ENCODE measurements at regions not wholly inside any gene's neighbourhood (a gene's known extent, or its start where the extent isn't known, plus 50 kb on each side); places are given as distances from the start of the nearest gene placed in this dataset.
A peak's percentile ranks its signal among the peaks of the same experiment; 100 is the strongest.
"Not testable (repeated sequence)": the region's sequence is repeated elsewhere in the genome, so short reads cannot be mapped to it uniquely, and the experiment has no call there.

DNA sequence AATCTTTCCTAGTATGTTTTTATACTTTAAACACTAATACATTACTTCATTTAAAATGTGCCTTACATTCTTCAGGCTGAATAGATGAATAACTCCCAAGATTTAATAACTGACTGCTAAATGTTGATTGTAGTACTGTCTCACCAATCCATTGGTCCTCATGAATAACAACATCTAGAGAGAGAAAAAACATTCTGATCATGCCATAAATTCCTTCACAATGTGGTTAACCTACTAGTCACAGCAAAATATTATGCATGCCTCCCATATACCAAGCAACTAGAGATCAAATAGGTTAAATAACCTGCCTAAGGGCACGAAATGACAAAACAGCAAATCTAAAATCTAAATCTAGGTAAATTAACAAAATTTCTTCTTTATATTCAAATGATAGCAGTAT lies 66.2 kb downstream of the SYT15 start:
- H3K4me1 ChIP-seq (ENCODE audit: insufficient read depth); H2AFZ ChIP-seq; H3K9me2 ChIP-seq (ENCODE audit: insufficient read depth); DNase-seq; H3K36me3 ChIP-seq (ENCODE audit: low read depth); H3F3A ChIP-seq (ENCODE audit: insufficient read depth); H3K27ac ChIP-seq; H3K9me3 ChIP-seq (ENCODE audit: low read depth); H3K79me2 ChIP-seq (ENCODE audit: insufficient read depth); H3K9ac ChIP-seq; in situ Hi-C loops (cut with MboI); H4K20me1 ChIP-seq (ENCODE audit: insufficient read depth); H3K4me3 ChIP-seq; H3K4me2 ChIP-seq (ENCODE audit: unreplicated experiment); H3K27me3 ChIP-seq (replicated peaks; ENCODE audit: insufficient read depth): not testable (repeated sequence)
- WGBS, 2 experiments (ENCODE audit: low coverage in 1 of 2, low lambda C conversion rate in 2 of 2, missing lambda C conversion rate in 2 of 2): 27 to 47% methylated on average over 1 of the region's 1 CpG

DNA sequence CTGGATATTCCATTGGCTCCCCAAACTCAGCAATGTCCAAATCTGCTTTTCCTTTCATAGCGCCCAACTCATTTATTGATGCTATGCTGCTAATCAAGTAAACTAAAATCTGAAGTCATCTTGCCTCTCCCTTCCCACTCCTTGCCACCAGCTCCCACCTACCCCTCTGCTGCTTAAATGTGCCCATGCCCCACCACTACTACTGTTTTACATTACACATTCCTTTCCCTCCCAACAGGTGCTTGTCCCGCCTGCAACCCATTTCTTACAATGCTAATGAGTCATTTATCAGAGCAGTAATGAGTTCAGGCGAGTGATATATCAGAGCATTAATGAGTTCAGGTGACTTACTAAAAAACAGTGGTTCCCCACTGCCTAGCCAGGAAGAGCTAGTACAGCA lies 67.2 kb downstream of the SYT15 start:
- H3K36me3 ChIP-seq (ENCODE audit: low read depth); H3K27me3 ChIP-seq (replicated peaks; ENCODE audit: insufficient read depth); H3K4me1 ChIP-seq (ENCODE audit: insufficient read depth); H3K9me2 ChIP-seq (ENCODE audit: insufficient read depth); H2AFZ ChIP-seq; H3F3A ChIP-seq (ENCODE audit: insufficient read depth); DNase-seq; H3K79me2 ChIP-seq (ENCODE audit: insufficient read depth); H3K4me2 ChIP-seq (ENCODE audit: unreplicated experiment); in situ Hi-C loops (cut with MboI); H3K27ac ChIP-seq; H3K4me3 ChIP-seq; H3K9me3 ChIP-seq (ENCODE audit: low read depth); H4K20me1 ChIP-seq (ENCODE audit: insufficient read depth); H3K9ac ChIP-seq: not testable (repeated sequence)
- 73 to 77% methylated on average over 3 of the region's 3 CpGs for WGBS, 2 experiments (ENCODE audit: low coverage in 1 of 2, low lambda C conversion rate in 2 of 2, missing lambda C conversion rate in 2 of 2)

DNA sequence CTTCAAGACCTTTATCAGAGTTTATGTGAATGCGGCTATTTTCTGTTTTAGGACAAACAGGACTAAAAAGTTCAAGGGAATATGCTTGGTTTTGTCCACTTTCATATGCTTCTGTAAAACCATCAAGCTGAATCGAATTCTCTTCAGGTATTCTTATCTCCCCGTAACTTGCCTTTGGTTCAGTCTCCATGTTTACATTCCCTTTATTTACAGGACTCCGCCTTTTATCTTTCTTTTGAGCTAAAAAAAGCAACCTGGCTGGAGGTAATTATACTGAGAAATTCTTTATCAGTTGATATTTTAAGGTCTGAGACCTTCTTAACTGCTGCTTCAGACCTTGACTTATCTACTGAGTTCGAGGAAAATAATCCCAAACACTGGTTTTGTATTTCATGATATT lies 72.0 kb downstream of the SYT15 start:
- H3K9me2 ChIP-seq (ENCODE audit: insufficient read depth); H4K20me1 ChIP-seq (ENCODE audit: insufficient read depth); H3F3A ChIP-seq (ENCODE audit: insufficient read depth); H3K4me1 ChIP-seq (ENCODE audit: insufficient read depth); H3K4me2 ChIP-seq (ENCODE audit: unreplicated experiment); H2AFZ ChIP-seq; DNase-seq; in situ Hi-C loops (cut with MboI); H3K27ac ChIP-seq; H3K9me3 ChIP-seq (ENCODE audit: low read depth); H3K36me3 ChIP-seq (ENCODE audit: low read depth); H3K4me3 ChIP-seq; H3K27me3 ChIP-seq (replicated peaks; ENCODE audit: insufficient read depth); H3K9ac ChIP-seq; H3K79me2 ChIP-seq (ENCODE audit: insufficient read depth): not testable (repeated sequence)
- 64 to 83% methylated on average over 2 of the region's 5 CpGs for WGBS, 2 experiments (ENCODE audit: low coverage in 1 of 2, low lambda C conversion rate in 2 of 2, missing lambda C conversion rate in 2 of 2)

DNA sequence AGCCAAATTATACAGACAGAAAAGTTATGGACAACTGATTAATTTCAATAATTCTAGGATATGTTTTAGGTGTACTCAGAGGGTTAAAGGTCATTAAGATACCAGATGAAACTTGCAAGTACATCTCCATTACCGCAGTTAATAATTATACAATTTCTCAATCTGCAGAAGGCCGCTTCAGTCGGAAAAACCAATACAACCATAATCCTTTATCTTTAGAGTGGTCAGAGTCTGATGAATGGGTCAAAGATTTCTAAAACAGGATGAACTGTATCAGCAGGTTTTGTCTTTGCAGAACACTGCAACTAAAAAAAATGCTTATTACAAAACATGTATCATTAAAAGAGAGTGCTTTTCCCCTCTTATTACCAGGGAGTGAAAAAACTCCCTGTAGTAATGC lies 78.5 kb downstream of the SYT15 start:
- H3K27ac ChIP-seq; H3F3A ChIP-seq (ENCODE audit: insufficient read depth); H3K9me2 ChIP-seq (ENCODE audit: insufficient read depth); DNase-seq; H3K36me3 ChIP-seq (ENCODE audit: low read depth); H3K9ac ChIP-seq; H3K4me1 ChIP-seq (ENCODE audit: insufficient read depth); H3K4me3 ChIP-seq; H3K9me3 ChIP-seq (ENCODE audit: low read depth); H3K4me2 ChIP-seq (ENCODE audit: unreplicated experiment); H4K20me1 ChIP-seq (ENCODE audit: insufficient read depth); in situ Hi-C loops (cut with MboI); H2AFZ ChIP-seq; H3K27me3 ChIP-seq (replicated peaks; ENCODE audit: insufficient read depth); H3K79me2 ChIP-seq (ENCODE audit: insufficient read depth): not testable (repeated sequence)
- no CpG with 5 or more reads among the region's 3 CpGs for WGBS, 2 experiments (ENCODE audit: low coverage in 1 of 2, low lambda C conversion rate in 2 of 2, missing lambda C conversion rate in 2 of 2)

DNA sequence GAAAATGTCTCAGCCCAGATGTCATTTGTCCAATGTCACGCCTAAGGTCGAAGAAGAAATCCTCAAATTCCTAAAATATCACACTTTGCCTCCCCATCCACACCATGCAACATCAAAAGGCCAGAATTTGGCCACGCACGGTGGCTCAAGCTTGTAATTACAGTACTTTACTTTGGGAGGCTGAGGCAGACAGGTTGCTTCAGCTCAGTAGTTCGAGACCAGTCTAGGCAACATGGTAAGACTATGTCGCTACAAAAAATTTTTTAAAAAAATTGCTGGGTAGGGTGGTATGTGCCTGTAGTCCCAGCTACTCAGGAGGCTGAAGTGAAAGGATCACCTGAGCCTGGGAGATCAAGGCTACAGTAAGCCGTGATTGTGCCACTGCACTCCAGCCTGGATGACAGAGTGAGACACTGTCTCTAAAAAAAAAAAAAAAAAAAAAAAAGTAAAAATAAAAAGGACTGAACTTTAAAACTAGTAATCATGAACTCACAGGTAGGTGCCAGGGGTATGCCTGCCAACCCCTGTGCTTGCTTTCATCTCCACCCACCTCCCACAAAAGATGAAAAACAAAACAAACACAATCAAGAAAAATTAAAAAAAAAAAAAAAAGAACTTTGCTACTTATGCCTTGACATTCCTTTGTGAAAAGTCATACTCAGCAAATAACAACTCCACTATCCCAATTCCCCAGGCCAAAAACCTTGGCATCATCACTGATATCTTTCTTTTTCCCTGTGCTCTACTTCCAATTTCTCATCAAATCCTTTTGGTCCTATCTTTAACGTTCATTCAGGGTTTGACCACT lies 81.3 kb downstream of the SYT15 start:
- H3K9me2 ChIP-seq (ENCODE audit: insufficient read depth); H3K4me3 ChIP-seq; H3F3A ChIP-seq (ENCODE audit: insufficient read depth); H3K79me2 ChIP-seq (ENCODE audit: insufficient read depth); H3K27me3 ChIP-seq (replicated peaks; ENCODE audit: insufficient read depth); in situ Hi-C loops (cut with MboI); H2AFZ ChIP-seq; H3K27ac ChIP-seq; H3K4me1 ChIP-seq (ENCODE audit: insufficient read depth); H3K9me3 ChIP-seq (ENCODE audit: low read depth); H4K20me1 ChIP-seq (ENCODE audit: insufficient read depth); H3K36me3 ChIP-seq (ENCODE audit: low read depth); H3K9ac ChIP-seq: not testable (repeated sequence)
- peak; percentile 3 for DNase-seq
- WGBS, 2 experiments (ENCODE audit: low coverage in 1 of 2, low lambda C conversion rate in 2 of 2, missing lambda C conversion rate in 2 of 2): 0 to 40% methylated on average over 1 to 2 of the region's 8 CpGs
- H3K4me2 ChIP-seq (ENCODE audit: unreplicated experiment): peak overlapping the region; percentile 18

DNA sequence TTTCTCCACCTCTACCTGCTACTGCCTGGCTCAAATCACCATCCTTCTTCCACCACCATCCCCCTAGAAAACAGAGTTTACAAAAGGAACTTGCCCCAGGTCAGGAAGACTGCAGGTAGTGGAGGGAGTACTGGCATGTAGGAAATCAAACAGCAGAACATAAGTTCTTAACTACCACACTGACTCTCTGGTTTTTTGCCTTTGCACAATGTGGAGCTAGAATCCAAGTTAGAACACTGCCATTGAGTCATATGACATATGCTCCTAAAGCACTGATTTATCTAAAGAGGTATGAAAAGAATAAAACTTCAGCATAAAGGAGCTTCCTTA lies 81.9 kb downstream of the SYT15 start:
- H3K27me3 ChIP-seq (replicated peaks; ENCODE audit: insufficient read depth); H3K4me3 ChIP-seq; H3K9me2 ChIP-seq (ENCODE audit: insufficient read depth); in situ Hi-C loops (cut with MboI); H3K27ac ChIP-seq; H3K9ac ChIP-seq; H3K9me3 ChIP-seq (ENCODE audit: low read depth); H4K20me1 ChIP-seq (ENCODE audit: insufficient read depth); H3F3A ChIP-seq (ENCODE audit: insufficient read depth); H3K4me1 ChIP-seq (ENCODE audit: insufficient read depth); H2AFZ ChIP-seq; H3K79me2 ChIP-seq (ENCODE audit: insufficient read depth); H3K36me3 ChIP-seq (ENCODE audit: low read depth); DNase-seq: not testable (repeated sequence)
- peak overlapping the region; percentile 18 for H3K4me2 ChIP-seq (ENCODE audit: unreplicated experiment)

DNA sequence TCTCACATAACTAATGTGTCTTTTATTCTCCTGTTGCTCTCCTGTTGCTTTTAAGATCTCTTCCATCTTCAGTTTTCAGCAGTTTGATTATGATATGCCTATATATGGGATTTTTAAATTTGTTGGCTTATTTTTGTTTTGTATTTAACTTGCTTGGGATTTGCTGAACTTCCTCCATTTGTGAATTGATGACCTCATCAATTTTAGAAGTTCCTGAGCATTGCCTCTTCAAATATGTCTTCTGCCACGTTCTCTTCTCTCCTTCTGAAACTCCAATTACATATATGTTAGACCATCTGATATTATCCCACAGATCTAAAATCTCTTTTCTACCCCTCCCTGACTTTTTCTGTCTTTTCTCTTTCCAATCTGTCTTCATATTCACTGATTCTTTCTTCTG lies 86.6 kb downstream of the SYT15 start:
- H3K9me2 ChIP-seq (ENCODE audit: insufficient read depth); H3K9ac ChIP-seq; H2AFZ ChIP-seq; H3K27me3 ChIP-seq (replicated peaks; ENCODE audit: insufficient read depth); DNase-seq; in situ Hi-C loops (cut with MboI); H3K4me3 ChIP-seq; H3K79me2 ChIP-seq (ENCODE audit: insufficient read depth); H3K4me2 ChIP-seq (ENCODE audit: unreplicated experiment); H3K27ac ChIP-seq; H3K9me3 ChIP-seq (ENCODE audit: low read depth); H3K36me3 ChIP-seq (ENCODE audit: low read depth); H3K4me1 ChIP-seq (ENCODE audit: insufficient read depth); H4K20me1 ChIP-seq (ENCODE audit: insufficient read depth); H3F3A ChIP-seq (ENCODE audit: insufficient read depth): not testable (repeated sequence)
- WGBS, 2 experiments (ENCODE audit: low coverage in 1 of 2, low lambda C conversion rate in 2 of 2, missing lambda C conversion rate in 2 of 2): 30% methylated on average over 1 of the region's 1 CpG; no CpG with 5 or more reads in 1 of the 2 experiments

DNA sequence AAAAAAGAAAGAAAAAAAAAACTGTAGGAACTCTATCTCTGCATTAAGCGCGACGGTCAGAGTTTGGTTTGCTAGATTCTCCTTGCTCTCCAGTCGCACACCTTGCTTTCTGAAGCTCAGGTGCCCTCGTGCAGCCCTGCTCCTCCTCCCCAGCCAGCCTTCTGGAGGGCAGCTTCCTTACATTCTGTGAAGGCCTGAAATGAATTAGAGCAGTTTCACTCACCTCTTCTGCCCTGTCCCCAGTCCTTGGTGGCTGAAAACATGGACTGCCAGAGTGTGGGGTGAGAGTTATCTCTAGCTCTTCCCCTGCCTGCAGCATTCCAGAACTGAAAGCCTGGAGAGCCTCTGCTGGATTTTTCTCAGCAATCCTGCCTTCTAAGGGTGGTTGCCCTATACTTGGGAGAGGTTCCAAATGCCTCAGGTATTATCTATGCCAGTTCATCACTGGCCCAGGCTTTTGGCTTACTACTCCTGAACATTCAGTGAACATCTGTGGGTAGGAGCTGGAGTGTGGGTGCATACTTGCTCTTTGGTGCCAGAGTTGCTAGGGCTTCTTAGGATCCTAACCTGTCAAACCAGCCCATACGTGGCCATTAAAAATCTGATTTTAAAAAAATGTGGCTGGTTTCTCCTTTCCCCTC lies 89.5 kb downstream of the SYT15 start:
- H3K79me2 ChIP-seq (ENCODE audit: insufficient read depth); H3F3A ChIP-seq (ENCODE audit: insufficient read depth); H3K36me3 ChIP-seq (ENCODE audit: low read depth); H3K27me3 ChIP-seq (replicated peaks; ENCODE audit: insufficient read depth); H4K20me1 ChIP-seq (ENCODE audit: insufficient read depth); in situ Hi-C loops (cut with MboI); DNase-seq; H3K9ac ChIP-seq; H3K27ac ChIP-seq; H3K4me3 ChIP-seq; H3K9me3 ChIP-seq (ENCODE audit: low read depth); H3K9me2 ChIP-seq (ENCODE audit: insufficient read depth); H3K4me1 ChIP-seq (ENCODE audit: insufficient read depth); H3K4me2 ChIP-seq (ENCODE audit: unreplicated experiment); H2AFZ ChIP-seq: not testable (repeated sequence)
- 55 to 65% methylated on average over 6 of the region's 6 CpGs for WGBS, 2 experiments (ENCODE audit: low coverage in 1 of 2, low lambda C conversion rate in 2 of 2, missing lambda C conversion rate in 2 of 2)
